ENCODE measurements at regions not wholly inside any gene's neighbourhood (a gene's known extent, or its start where the extent isn't known, plus 50 kb on each side); places are given as distances from the start of the nearest gene placed in this dataset.

- Histone ChIP-seq H3K9me3 (ENCODE audit: control insufficient read depth, insufficient read depth, low read length) (no peaks in the 10 kb centered on the region), H3K4me1 (ENCODE audit: control insufficient read depth, insufficient read depth, low read length) (no peaks in the 10 kb centered on the region), H3K9ac (ENCODE audit: low read depth, low read length) (no peak overlapping the region), H3K27me3 (ENCODE audit: control insufficient read depth, insufficient read depth, low read length) (no peaks in the 10 kb centered on the region), H3K4me3 (ENCODE audit: low read depth, low read length) (no peak overlapping the region), H3K36me3 (ENCODE audit: control insufficient read depth, insufficient read depth, low read length) (no peaks in the 10 kb centered on the region)
These were observed 900.7 kb downstream of the SOCS6 start for GRCh38 chr18:71189581-71189980.

- Histone ChIP-seq H3K27me3 (ENCODE audit: control insufficient read depth, insufficient read depth, low read length) (no peaks in the 10 kb centered on the region), H3K4me3 (ENCODE audit: low read depth, low read length) (no peak overlapping the region), H3K9me3 (ENCODE audit: control insufficient read depth, insufficient read depth, low read length) (no peaks in the 10 kb centered on the region), H3K36me3 (ENCODE audit: control insufficient read depth, insufficient read depth, low read length) (no peaks in the 10 kb centered on the region), H3K9ac (ENCODE audit: low read depth, low read length) (no peak overlapping the region), H3K4me1 (ENCODE audit: control insufficient read depth, insufficient read depth, low read length) (no peaks in the 10 kb centered on the region)
These were observed 879.8 kb downstream of the SOCS6 start for GRCh38 chr18:71168557-71169145.

- Histone ChIP-seq H3K9ac (ENCODE audit: low read depth, low read length) (no peak overlapping the region), H3K9me3 (ENCODE audit: control insufficient read depth, insufficient read depth, low read length) (no peaks in the 10 kb centered on the region), H3K27me3 (ENCODE audit: control insufficient read depth, insufficient read depth, low read length) (no peaks in the 10 kb centered on the region), H3K4me3 (ENCODE audit: low read depth, low read length) (no peak overlapping the region), H3K4me1 (ENCODE audit: control insufficient read depth, insufficient read depth, low read length) (no peaks in the 10 kb centered on the region), H3K36me3 (ENCODE audit: control insufficient read depth, insufficient read depth, low read length) (no peaks in the 10 kb centered on the region)
These were observed 847.6 kb downstream of the SOCS6 start for GRCh38 chr18:71136487-71136886.

- Histone ChIP-seq H3K27me3 (ENCODE audit: control insufficient read depth, insufficient read depth, low read length) (no peaks in the 10 kb centered on the region), H3K9me3 (ENCODE audit: control insufficient read depth, insufficient read depth, low read length) (no peaks in the 10 kb centered on the region), H3K9ac (ENCODE audit: low read depth, low read length) (no peak overlapping the region), H3K4me3 (ENCODE audit: low read depth, low read length) (no peak overlapping the region), H3K4me1 (ENCODE audit: control insufficient read depth, insufficient read depth, low read length) (no peaks in the 10 kb centered on the region), H3K36me3 (ENCODE audit: control insufficient read depth, insufficient read depth, low read length) (no peaks in the 10 kb centered on the region)
These were observed 845.3 kb downstream of the SOCS6 start for GRCh38 chr18:71134122-71134521.

GRCh38 chr18:71131918-71132317, 843.1 kb downstream of the SOCS6 start:
- H3K4me1 ChIP-seq (ENCODE audit: control insufficient read depth, insufficient read depth, low read length) = no peaks in the 10 kb centered on the region
- no peaks in the 10 kb centered on the region for H3K9me3 ChIP-seq (ENCODE audit: control insufficient read depth, insufficient read depth, low read length)
- no peak overlapping the region for H3K4me3 ChIP-seq (ENCODE audit: low read depth, low read length)
- H3K27me3 ChIP-seq (ENCODE audit: control insufficient read depth, insufficient read depth, low read length) = no peaks in the 10 kb centered on the region
- no peaks in the 10 kb centered on the region for H3K36me3 ChIP-seq (ENCODE audit: control insufficient read depth, insufficient read depth, low read length)
- no peak overlapping the region for H3K9ac ChIP-seq (ENCODE audit: low read depth, low read length)

GRCh38 chr18:71130351-71130750, 841.5 kb downstream of the SOCS6 start:
- no peak overlapping the region for H3K9ac ChIP-seq (ENCODE audit: low read depth, low read length)
- no peaks in the 10 kb centered on the region for H3K4me1 ChIP-seq (ENCODE audit: control insufficient read depth, insufficient read depth, low read length)
- H3K4me3 ChIP-seq (ENCODE audit: low read depth, low read length) = no peak overlapping the region
- H3K27me3 ChIP-seq (ENCODE audit: control insufficient read depth, insufficient read depth, low read length) = no peaks in the 10 kb centered on the region
- no peaks in the 10 kb centered on the region for H3K36me3 ChIP-seq (ENCODE audit: control insufficient read depth, insufficient read depth, low read length)
- no peaks in the 10 kb centered on the region for H3K9me3 ChIP-seq (ENCODE audit: control insufficient read depth, insufficient read depth, low read length)

GRCh38 chr18:71125581-71125980, 836.7 kb downstream of the SOCS6 start:
- Histone ChIP-seq H3K27me3 (ENCODE audit: control insufficient read depth, insufficient read depth, low read length) (no peaks in the 10 kb centered on the region), H3K4me3 (ENCODE audit: low read depth, low read length) (no peak overlapping the region), H3K4me1 (ENCODE audit: control insufficient read depth, insufficient read depth, low read length) (no peaks in the 10 kb centered on the region), H3K9ac (ENCODE audit: low read depth, low read length) (no peak overlapping the region), H3K9me3 (ENCODE audit: control insufficient read depth, insufficient read depth, low read length) (no peaks in the 10 kb centered on the region), H3K36me3 (ENCODE audit: control insufficient read depth, insufficient read depth, low read length) (no peaks in the 10 kb centered on the region)

GRCh38 chr18:71116535-71116934, 827.7 kb downstream of the SOCS6 start:
- Histone ChIP-seq H3K9me3 (ENCODE audit: control insufficient read depth, insufficient read depth, low read length) (no peaks in the 10 kb centered on the region), H3K4me1 (ENCODE audit: control insufficient read depth, insufficient read depth, low read length) (no peaks in the 10 kb centered on the region), H3K36me3 (ENCODE audit: control insufficient read depth, insufficient read depth, low read length) (no peaks in the 10 kb centered on the region), H3K9ac (ENCODE audit: low read depth, low read length) (no peak overlapping the region), H3K27me3 (ENCODE audit: control insufficient read depth, insufficient read depth, low read length) (no peaks in the 10 kb centered on the region), H3K4me3 (ENCODE audit: low read depth, low read length) (no peak overlapping the region)

- H3K9ac ChIP-seq (ENCODE audit: low read depth, low read length) = no peak overlapping the region
- H3K4me3 ChIP-seq (ENCODE audit: low read depth, low read length) = no peak overlapping the region
- H3K27me3 ChIP-seq (ENCODE audit: control insufficient read depth, insufficient read depth, low read length) = no peaks in the 10 kb centered on the region
- H3K4me1 ChIP-seq (ENCODE audit: control insufficient read depth, insufficient read depth, low read length) = no peaks in the 10 kb centered on the region
- H3K36me3 ChIP-seq (ENCODE audit: control insufficient read depth, insufficient read depth, low read length) = no peaks in the 10 kb centered on the region
- H3K9me3 ChIP-seq (ENCODE audit: control insufficient read depth, insufficient read depth, low read length) = no peaks in the 10 kb centered on the region
These were observed 826.4 kb downstream of the SOCS6 start for GRCh38 chr18:71115261-71115660.

GRCh38 chr18:71114550-71115210, 825.8 kb downstream of the SOCS6 start:
- H3K4me3 ChIP-seq (ENCODE audit: low read depth, low read length) = no peak overlapping the region

GRCh38 chr18:71107244-71107643, 818.4 kb downstream of the SOCS6 start:
- H3K4me3 ChIP-seq (ENCODE audit: low read depth, low read length) = no peak overlapping the region
- no peaks in the 10 kb centered on the region for H3K9me3 ChIP-seq (ENCODE audit: control insufficient read depth, insufficient read depth, low read length)
- no peaks in the 10 kb centered on the region for H3K36me3 ChIP-seq (ENCODE audit: control insufficient read depth, insufficient read depth, low read length)
- H3K4me1 ChIP-seq (ENCODE audit: control insufficient read depth, insufficient read depth, low read length) = no peaks in the 10 kb centered on the region
- no peak overlapping the region for H3K9ac ChIP-seq (ENCODE audit: low read depth, low read length)
- no peaks in the 10 kb centered on the region for H3K27me3 ChIP-seq (ENCODE audit: control insufficient read depth, insufficient read depth, low read length)

More at GRCh38 chr18:71114550-71115210, 825.8 kb downstream of the SOCS6 start:
- no peaks in the 10 kb centered on the region for H3K27me3 ChIP-seq (ENCODE audit: control insufficient read depth, insufficient read depth, low read length)
- H3K9ac ChIP-seq (ENCODE audit: low read depth, low read length) = no peak overlapping the region
- H3K4me1 ChIP-seq (ENCODE audit: control insufficient read depth, insufficient read depth, low read length) = no peaks in the 10 kb centered on the region
- no peaks in the 10 kb centered on the region for H3K36me3 ChIP-seq (ENCODE audit: control insufficient read depth, insufficient read depth, low read length)
- no peaks in the 10 kb centered on the region for H3K9me3 ChIP-seq (ENCODE audit: control insufficient read depth, insufficient read depth, low read length)

GRCh38 chr18:71106701-71107100, 817.9 kb downstream of the SOCS6 start:
- Histone ChIP-seq H3K4me3 (ENCODE audit: low read depth, low read length) (no peak overlapping the region), H3K9me3 (ENCODE audit: control insufficient read depth, insufficient read depth, low read length) (no peaks in the 10 kb centered on the region), H3K4me1 (ENCODE audit: control insufficient read depth, insufficient read depth, low read length) (no peaks in the 10 kb centered on the region), H3K36me3 (ENCODE audit: control insufficient read depth, insufficient read depth, low read length) (no peaks in the 10 kb centered on the region), H3K27me3 (ENCODE audit: control insufficient read depth, insufficient read depth, low read length) (no peaks in the 10 kb centered on the region), H3K9ac (ENCODE audit: low read depth, low read length) (no peak overlapping the region)
